NCI-H226 (cell line): ENCODE measurements at regions not wholly inside any gene's neighbourhood (a gene's known extent, or its start where the extent isn't known, plus 50 kb on each side); places are given as distances from the start of the nearest gene placed in this dataset.

Source experiments
- DNase-seq: peaks from one replicate; pipeline ENCODE4 v3.0.0-alpha.2; 2015

DNA sequence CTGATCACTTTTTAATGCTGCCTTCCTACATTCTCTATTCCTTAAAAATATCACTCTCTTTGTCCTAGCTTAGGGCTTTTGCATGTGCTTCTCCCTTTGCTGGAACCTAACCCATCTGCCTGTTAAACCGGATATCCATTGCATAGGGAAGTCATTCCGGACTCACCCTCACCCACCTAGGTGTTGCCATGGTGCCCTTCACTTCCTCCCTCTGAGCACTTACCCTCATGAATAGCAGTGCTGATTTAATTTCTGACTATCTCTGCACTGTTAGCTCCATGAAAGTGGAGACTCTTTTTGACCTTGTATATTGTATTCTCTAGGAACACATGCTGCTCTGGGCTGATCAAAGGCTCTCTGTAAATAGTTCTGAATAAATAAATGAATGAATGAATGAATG, 401.9 kb downstream of the PCDH20 start:
- DNase-seq = no peak

DNA sequence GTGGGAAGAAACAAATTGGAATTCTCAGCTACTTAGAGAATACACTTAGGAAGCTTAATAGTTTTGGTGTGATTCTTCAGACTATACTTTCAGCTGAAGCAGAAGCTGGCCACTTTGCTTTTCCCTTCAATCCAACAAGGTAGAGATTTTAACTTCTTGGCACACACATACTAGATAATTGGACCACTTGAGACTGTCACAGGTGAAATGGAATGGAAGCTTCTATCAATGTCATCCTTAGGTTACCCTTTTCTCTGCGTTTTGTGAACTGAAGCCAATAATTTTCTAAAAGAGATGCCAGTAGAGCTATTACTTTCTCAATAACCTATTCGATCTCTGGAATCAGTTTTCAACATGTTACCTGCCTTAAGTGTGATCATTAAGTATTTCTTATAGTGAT, 405.3 kb downstream of the PCDH20 start:
- DNase-seq = no peak

- no peak for DNase-seq
Observed at GRCh38 chr13:61002686-61003085, 413.0 kb downstream of the PCDH20 start.

- DNase-seq = no peak
Observed at GRCh38 chr13:60990032-60990733, 425.5 kb downstream of the PCDH20 start.

DNA sequence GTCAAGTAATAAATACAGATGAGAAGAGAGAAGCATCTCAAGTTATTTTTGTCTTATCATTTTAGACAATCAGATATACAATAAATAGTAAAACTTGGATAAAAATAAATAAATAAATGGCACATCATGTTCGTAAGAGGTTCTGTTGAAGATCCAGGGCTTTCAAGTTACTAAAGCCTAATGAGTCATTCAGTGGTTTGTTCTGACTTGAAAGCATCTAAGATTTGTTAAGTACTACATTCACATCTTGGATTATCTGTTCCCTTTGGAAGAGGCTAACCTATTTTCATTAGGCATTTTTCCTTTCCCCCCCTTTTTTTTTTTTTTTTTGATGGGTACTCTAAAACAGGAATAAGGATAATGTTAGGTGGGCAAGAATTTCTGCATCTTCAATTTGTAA, 429.3 kb downstream of the PCDH20 start:
- no peak for DNase-seq

DNA sequence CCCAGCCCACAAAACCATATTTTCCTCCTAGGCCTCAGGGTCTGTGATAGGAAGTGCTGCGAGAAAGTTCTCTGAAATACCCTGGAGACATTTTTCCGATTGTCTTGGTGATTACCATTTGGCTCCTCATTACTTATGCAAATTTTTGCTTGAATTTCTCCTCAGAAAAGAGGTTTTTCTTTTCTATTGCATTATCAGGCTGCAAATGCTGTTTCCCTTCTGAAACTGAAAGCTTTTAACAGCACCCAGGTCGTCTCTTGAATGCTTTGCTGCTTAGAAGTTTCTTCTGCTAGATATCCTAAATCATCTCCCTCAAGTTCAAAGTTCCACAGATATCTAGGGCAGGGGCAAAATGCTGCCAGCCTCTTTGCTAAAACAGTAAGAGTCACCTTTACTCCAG, 434.2 kb downstream of the PCDH20 start:
- no peak for DNase-seq

DNA sequence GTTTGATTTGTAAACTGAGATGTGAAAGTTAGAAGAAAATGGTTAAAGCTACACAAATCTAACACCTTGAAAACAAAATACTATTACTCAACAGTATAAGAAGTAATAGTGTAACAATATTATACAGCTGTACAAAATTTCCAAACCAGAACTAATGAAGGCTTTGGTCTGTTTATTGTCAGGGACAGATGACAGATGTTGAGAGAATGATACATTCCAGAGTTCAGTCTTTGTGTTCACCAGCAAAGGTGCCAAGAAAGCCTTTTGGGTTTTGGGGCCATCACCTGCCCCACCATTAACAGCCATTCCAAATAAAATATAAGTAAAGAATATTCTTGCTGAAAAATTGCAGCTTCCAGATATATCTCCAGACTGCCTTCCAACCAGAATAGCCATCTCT, 439.3 kb downstream of the PCDH20 start:
- no peak for DNase-seq

GRCh38 chr13:60974296-60974695, 441.4 kb downstream of the PCDH20 start:
- DNase-seq = no peak

- DNase-seq = no peak
Observed at GRCh38 chr13:60973529-60973928, 442.1 kb downstream of the PCDH20 start.

DNA sequence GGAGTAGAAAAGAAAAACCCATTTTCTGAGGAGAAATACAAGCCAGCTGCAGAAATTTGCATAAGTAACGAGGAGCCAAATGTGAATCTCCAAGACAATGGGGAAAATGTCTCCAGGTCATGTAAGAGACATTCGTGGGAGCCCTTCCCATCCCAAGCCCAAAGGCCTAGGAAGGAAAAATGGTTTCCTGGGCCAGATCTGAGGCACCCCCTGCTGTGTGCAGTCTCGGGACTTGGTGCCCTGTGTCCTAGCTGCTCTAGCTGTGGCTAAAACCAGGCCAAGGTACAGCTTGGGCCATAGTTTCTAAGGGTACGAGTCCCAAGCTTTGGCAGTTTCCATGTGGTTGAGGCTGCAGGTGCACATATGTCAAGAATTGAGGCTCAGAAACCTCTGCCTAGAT, 444.9 kb downstream of the PCDH20 start:
- DNase-seq = no peak

DNA sequence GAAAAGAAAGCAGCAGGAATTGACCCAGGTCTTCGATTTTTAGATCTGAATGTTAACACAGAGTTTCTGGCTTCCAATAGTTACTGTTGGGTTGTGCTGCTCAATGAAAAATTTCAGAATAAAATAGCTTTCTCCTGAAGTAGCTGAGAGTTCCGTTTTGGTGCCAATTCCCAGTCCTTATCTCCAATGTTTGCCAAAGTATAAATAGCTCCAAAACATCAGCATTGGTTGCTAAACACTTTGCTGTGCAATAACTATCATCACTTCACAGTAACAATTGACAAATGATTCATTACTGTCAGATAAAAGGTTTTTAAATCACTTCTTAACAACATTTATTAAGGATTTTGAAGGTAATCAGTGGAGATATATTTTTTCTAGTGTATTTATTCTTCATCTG, 446.0 kb downstream of the PCDH20 start:
- DNase-seq = peak; percentile 22

DNA sequence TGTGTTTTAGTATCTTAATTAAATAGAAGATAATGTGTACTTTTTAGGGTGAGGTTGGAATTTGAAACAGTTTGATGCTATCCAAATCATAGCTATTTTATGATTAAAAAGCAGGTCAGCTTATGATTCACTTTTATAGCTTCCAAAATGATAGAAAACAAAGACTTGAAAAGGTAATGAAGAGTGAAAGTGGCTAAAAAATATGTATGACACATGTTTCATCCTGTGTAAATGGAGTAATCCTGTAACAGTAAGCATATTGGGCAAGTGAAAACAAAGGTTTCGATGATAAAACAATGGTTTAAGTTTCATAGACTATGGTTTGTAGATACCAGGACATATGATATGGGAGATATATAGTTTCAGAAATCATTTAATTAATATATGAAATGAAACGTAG, 456.2 kb downstream of the PCDH20 start:
- DNase-seq = no peak

DNA sequence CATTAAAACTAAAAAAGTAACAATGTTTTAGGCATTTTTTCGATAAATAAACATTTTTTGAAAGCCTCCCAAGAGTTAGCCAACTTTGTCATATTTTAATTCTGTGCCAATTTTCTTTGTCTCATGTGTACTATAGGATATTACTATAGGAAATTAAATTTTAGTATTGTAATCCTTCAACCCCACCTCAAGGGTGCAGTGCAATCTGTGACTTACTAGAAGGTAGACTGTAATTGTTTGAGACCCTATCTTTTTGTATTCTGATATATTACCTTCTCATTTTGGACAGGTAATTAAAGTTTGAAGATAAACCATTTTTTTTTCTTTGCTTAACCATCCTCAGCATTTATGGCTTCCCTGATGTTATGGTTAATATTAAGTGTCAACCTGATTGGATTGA, 457.8 kb downstream of the PCDH20 start:
- no peak for DNase-seq

GRCh38 chr13:60945396-60945795, 470.3 kb downstream of the PCDH20 start:
- DNase-seq = no peak

DNA sequence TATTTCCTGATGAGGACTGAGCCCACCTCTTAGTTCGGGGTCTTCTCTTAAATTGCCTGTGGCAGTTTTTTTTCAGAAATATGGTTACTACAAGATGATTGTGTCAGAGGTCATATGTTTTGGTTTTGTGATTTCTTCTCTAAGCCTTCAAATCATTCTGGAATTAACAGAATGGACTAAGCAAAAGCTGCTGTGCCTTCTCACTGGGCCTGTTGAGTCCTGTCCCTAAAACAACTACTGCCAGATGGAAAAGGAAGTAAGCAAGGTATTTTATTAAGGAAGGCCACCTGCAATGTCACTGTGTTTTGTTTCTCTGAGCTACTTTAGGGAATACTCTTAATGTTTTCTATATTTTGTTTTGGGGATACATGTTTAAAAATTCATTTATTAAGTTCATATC, 470.8 kb downstream of the PCDH20 start:
- no peak for DNase-seq

DNA sequence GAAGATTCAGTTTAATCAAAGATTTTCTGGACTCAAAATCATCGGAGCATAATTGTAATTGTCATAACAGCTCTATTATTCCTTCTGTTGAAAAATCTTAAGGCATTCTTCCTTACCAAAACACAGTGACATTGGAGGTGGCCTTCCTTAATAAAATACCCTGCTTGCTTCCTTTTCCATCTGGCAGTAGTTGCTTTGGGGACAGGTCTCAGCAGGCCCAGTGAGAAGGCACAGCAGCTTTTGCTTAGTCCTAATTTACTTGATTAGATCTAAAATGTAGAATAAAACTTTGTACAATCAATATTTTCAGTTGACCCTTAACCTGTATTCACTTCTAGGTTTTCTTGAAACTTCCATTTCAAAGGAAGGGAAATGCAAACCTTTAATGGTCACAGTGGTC, 471.6 kb downstream of the PCDH20 start:
- no peak for DNase-seq

DNA sequence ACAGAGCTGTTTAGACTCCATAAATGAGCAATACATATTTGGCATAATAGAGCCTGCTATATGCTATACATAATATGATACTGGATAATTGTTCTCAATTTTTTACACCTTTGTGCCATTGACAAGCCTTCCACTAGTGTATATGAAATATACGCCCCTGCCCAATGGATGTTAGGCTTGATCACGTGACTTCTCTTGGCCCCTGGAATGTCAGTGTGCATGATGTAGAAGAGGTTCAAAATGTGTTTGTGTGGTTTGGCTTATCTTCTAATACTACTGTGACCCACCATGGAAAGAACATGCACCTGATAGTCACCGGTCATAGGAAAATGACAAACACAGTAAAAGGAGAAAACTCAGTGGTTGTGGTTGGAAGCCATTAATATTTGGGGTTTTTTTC, 479.4 kb downstream of the PCDH20 start:
- DNase-seq = no peak

DNA sequence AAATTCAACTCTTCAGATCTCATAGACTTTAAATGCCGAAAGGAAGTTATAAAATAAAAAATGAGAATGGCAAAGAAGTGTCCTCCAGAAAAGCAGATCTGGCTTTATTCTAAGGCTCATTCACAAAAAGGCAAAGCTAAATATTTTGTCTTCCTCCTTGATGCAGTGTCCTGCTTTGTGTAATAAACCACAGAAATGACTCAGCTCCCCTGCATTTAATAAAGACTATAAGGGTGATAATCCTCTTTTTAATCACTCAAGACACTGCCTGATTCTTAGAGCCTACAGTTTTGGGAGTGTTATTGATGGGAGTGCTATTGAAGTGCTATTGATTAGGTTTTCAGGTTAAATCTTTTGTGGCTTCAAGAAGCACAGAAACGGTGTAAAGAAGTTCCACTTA, 482.0 kb downstream of the PCDH20 start:
- peak; percentile 48 for DNase-seq

GRCh38 chr13:60931858-60932546, 483.6 kb downstream of the PCDH20 start:
- DNase-seq = peak; percentile 47

DNA sequence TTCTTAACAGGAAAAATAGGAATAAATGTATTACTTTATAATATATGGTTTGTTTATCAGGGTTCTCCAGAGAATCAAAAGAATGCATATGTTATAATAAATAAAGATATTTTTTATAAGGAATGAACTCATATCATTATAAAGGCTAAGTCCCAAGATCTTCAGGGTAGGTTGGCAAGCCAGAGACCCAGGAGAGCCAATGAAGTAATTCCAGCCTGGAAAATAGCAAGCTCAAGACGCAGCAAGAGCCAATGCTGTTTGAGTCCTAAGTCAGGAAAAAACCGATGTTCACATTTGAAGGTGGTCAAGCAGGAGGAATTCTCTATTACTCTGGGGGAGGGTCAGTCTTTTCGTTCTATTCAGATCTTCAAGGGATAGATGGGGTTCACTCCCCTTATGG, 490.0 kb downstream of the PCDH20 start:
- no peak for DNase-seq

DNA sequence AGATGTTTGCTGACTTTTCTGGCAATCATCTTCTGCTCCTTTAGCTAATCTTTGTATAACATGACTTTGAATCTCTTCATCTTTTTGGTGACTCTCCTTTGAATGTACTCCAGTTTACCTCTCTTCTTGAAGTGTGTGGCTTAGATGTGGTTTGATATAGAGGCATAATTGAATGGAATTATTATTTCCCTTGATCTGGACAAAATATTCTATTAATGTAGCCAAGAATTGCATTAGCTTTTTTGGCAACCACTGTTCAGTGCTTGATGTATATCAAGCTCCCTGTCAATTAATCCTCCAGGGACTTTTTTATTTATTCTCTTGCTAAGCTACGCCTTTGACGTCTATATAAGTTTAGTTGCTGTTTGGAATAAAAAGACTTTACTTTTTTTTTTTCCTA, 490.8 kb downstream of the PCDH20 start:
- no peak for DNase-seq

- no peak for DNase-seq
Observed at GRCh38 chr13:60922576-60923231, 492.9 kb downstream of the PCDH20 start.

DNA sequence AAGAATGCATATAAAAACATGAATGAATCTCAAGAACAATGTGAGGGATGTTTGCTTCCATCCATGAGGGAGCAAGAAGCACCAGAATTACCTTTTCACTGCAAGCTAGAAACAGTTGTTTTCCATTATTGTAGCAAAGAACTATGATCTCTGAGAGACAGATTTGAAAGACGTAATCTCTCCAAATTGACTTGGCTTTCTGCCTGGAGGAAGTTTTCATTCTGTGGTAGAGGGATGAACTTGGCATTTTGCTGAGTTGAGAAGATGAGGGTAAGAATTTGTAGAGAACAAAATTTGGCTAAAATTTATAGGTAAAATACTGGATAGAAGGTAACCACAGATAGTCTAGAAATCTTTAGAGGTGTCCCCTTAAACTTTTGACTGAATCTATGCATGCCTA, 496.8 kb downstream of the TDRD3 start:
- no peak for DNase-seq

- no peak for DNase-seq
Observed at GRCh38 chr13:60887711-60888110, 490.7 kb downstream of the TDRD3 start.
